BE2C (cell line): ENCODE measurements at regions not wholly inside any gene's neighbourhood (a gene's known extent, or its start where the extent isn't known, plus 50 kb on each side); places are given as distances from the start of the nearest gene placed in this dataset.
"Not testable (repeated sequence)": the region's sequence is repeated elsewhere in the genome, so short reads cannot be mapped to it uniquely, and the experiment has no call there.

Source experiments
- DNase-seq: peaks from one replicate; pipeline ENCODE4 v3.0.0-alpha.2; 2020
- H3K27me3 ChIP-seq: fragments of 250-450 bp; sonication (Bioruptor Pico); 2 replicates; pipeline ENCODE4 v1.5.1; 2020; ENCODE audit warnings: mild to moderate bottlenecking
- H3K36me3 ChIP-seq: fragments of 250-450 bp; sonication (Bioruptor Pico); 2 replicates; pipeline ENCODE4 v1.5.1; 2020; ENCODE audit warnings: mild to moderate bottlenecking
- H3K4me1 ChIP-seq: fragments of 250-450 bp; sonication (Bioruptor Pico); 2 replicates; pipeline ENCODE4 v1.5.1; 2020
- H3K4me3 ChIP-seq: 2 replicates; pipeline ENCODE4 v1.5.1; 2011; ENCODE audit warnings: low read depth, low read length
- H3K9me3 ChIP-seq: fragments of 250-450 bp; sonication (Bioruptor Pico); 2 replicates; pipeline ENCODE4 v1.5.1; 2020
- CTCF ChIP-seq: IDR thresholded peaks from 2 replicates; pipeline ENCODE4 v1.5.1; 2012; ENCODE audit warnings: mild to moderate bottlenecking, low read depth, low read length

GRCh38 chr3:182149594-182149993 is 437.9 kb downstream of the SOX2 start:
- no peaks in the 10 kb centered on the region for H3K27me3 ChIP-seq

GRCh38 chr3:182156326-182156725 is 444.6 kb downstream of the SOX2 start:
- DNase-seq, H3K36me3 ChIP-seq, H3K4me1 ChIP-seq, H3K4me3 ChIP-seq, H3K9me3 ChIP-seq, H3K27me3 ChIP-seq: not testable (repeated sequence)

More at GRCh38 chr3:182149594-182149993, 437.9 kb downstream of the SOX2 start:
- TF ChIP-seq CTCF = no peak
- Histone ChIP-seq H3K36me3 (no peaks in the 10 kb centered on the region), H3K4me1 (no peaks in the 10 kb centered on the region), H3K4me3 (no peak overlapping the region), H3K9me3 (no peaks in the 10 kb centered on the region)
- DNase-seq = no peak

GRCh38 chr3:182165234-182165633 is 453.5 kb downstream of the SOX2 start:
- Histone ChIP-seq H3K27me3 (no peaks in the 10 kb centered on the region), H3K4me1 (no peaks in the 10 kb centered on the region), H3K4me3 (no peak overlapping the region), H3K9me3 (no peaks in the 10 kb centered on the region), H3K36me3 (no peaks in the 10 kb centered on the region)
- TF ChIP-seq CTCF = no peak
- DNase-seq = no peak

- H3K4me1 ChIP-seq = no peaks in the 10 kb centered on the region
- no peak for DNase-seq
- H3K4me3 ChIP-seq = no peak overlapping the region
- H3K27me3 ChIP-seq = no peaks in the 10 kb centered on the region
- H3K36me3 ChIP-seq = no peaks in the 10 kb centered on the region
- no peaks in the 10 kb centered on the region for H3K9me3 ChIP-seq
- no peak for TF ChIP-seq CTCF
Measured at GRCh38 chr3:182172534-182172933, 460.8 kb downstream of the SOX2 start.

- Histone ChIP-seq H3K4me1 (peaks cover 9% of the 10 kb centered on the region; the same call in 1 of the 2 replicates), H3K27me3 (no peaks in the 10 kb centered on the region), H3K9me3 (no peaks in the 10 kb centered on the region), H3K36me3 (no peaks in the 10 kb centered on the region), H3K4me3 (no peak overlapping the region)
- no peak for TF ChIP-seq CTCF
- DNase-seq = no peak
Measured at GRCh38 chr3:182178488-182179200, 466.9 kb downstream of the SOX2 start.

- Histone ChIP-seq H3K27me3 (no peaks in the 10 kb centered on the region), H3K9me3 (no peaks in the 10 kb centered on the region), H3K4me3 (no peak overlapping the region), H3K4me1 (peaks cover 9% of the 10 kb centered on the region; the same call in 1 of the 2 replicates), H3K36me3 (no peaks in the 10 kb centered on the region)
- DNase-seq = no peak
- TF ChIP-seq CTCF = no peak
Measured at GRCh38 chr3:182179631-182180030, 467.9 kb downstream of the SOX2 start.
